Large intestine (tissue), 3 donors: ENCODE measurements at regions not wholly inside any gene's neighbourhood (a gene's known extent, or its start where the extent isn't known, plus 50 kb on each side); places are given as distances from the start of the nearest gene placed in this dataset.

Experiments
- DNase-seq, 2 donors: peaks; one replicate each; pipeline versions ENCODE4 v3.0.0 to v3.0.0-alpha.2; 2013
- H3K27ac ChIP-seq: one replicate; pipeline ENCODE4 v1.5.1; 2013; ENCODE audit warnings: low read length
- H3K27me3 ChIP-seq: 2 replicates; pipeline ENCODE4 v1.6.1; 2013; ENCODE audit warnings: low read length; ENCODE audit not compliant: control insufficient read depth, insufficient read depth
- H3K36me3 ChIP-seq: 2 replicates; pipeline ENCODE4 v1.6.1; 2013; ENCODE audit warnings: low read length; ENCODE audit not compliant: control insufficient read depth, insufficient read depth
- H3K4me1 ChIP-seq: one replicate; pipeline ENCODE4 v1.6.1; 2013; ENCODE audit warnings: low read length; ENCODE audit not compliant: control insufficient read depth, insufficient read depth
- H3K4me3 ChIP-seq: one replicate; pipeline ENCODE4 v1.5.1; 2013; ENCODE audit warnings: low read length
- H3K9me3 ChIP-seq: one replicate; pipeline ENCODE4 v1.6.1; 2013; ENCODE audit warnings: mild to moderate bottlenecking, low read depth, low read length, moderate library complexity; ENCODE audit not compliant: control insufficient read depth
- WGBS: methylation state at CpG from one replicate; pipeline ENCODE4 v1.1.5; 2013; ENCODE audit warnings: low lambda C conversion rate; ENCODE audit not compliant: insufficient coverage; 5-methylcytosine and 5-hydroxymethylcytosine counted together

DNA sequence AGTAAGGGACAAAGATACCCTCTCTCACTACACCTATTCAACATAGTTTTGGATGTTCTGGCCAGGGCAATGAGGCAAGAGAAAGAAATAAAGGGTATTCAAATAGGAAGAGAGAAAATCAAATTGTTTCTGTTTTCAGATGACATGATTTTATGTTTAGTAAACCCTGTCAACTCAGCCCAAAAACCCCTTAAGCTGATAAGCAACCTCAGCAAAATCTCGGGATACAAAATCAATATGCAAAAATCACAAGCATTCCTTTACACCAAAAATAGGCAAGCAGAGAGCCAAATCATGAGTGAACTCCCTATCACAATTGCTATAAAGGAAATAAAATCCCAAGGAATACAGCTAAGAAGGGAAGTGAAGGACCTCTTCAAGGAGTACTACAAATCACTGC lies 1130.7 kb upstream of the PIK3C3 start:
- Histone ChIP-seq H3K4me1 (no peaks in the 10 kb centered on the region), H3K4me3 (no peak overlapping the region), H3K27me3 (no peaks in the 10 kb centered on the region), H3K36me3 (no peaks in the 10 kb centered on the region), H3K9me3 (peaks cover 3% of the 10 kb centered on the region), H3K27ac (no peak overlapping the region)
- no peak for DNase-seq
- 100% methylated on average over 1 of the region's 1 CpG for WGBS

DNA sequence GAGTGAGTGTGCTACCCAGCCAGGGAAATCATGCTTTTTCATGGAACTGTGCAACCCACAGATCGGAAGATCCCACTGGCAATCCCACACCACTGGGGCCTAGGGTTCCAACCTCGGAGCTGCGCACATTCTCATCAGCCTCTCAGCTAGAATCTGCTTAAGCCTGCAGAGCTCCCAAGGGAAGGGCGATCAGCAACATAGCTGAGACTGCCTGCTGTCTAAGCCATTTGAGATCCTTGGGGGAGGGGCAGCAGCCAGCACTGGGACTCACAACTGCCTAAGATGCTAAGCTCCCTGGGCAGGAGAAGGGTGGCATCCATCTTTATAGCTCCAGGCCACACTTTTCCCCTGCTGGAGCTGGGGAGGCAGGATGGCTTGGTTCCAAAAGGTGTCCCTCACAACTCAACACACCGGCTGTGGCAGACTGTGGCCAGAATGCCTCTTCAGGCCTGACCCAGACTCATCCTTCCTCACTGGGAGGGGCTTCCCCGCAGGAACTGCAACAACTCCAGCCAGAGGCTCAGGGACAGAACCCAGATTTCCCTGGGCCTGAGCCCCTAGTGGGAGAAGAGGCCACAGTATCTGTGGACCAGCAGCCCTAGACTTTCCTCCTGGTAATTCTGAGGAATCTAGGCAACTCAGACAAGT lies 1133.3 kb upstream of the PIK3C3 start:
- no CpG with 5 or more reads among the region's 6 CpGs for WGBS

DNA sequence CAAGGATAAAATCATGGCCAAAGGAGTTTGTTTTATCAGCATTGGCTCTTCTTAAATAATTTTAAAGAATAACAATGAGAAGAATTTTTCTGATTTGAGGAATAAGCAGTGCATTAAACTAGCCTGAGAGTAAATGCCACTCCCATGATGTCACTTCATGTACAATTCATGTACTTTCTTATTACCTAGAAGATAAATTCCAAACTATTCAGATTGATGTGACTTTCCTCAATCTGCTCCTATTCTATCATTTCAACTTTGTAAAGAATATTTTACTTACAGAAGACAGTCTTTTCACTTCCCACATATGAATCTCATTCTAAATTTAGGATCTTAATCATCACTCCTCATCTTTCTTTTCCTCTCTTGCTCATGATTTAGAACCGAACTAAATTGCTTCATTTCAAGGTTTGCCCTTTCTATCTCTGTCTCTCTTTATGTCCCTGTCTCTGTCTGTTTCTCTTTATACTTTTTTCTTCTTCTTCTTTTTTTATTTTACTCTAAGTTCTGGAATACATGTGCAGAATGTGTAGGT lies 1142.0 kb upstream of the PIK3C3 start:
- H3K4me3 ChIP-seq: no peak overlapping the region
- no peaks in the 10 kb centered on the region for H3K27me3 ChIP-seq
- no peaks in the 10 kb centered on the region for H3K4me1 ChIP-seq
- no peak for DNase-seq
- H3K9me3 ChIP-seq: no peaks in the 10 kb centered on the region
- H3K27ac ChIP-seq: no peak overlapping the region
- no peaks in the 10 kb centered on the region for H3K36me3 ChIP-seq
- WGBS: 100% methylated on average over 1 of the region's 1 CpG

More for the DNA sequence above, 1133.3 kb upstream of the PIK3C3 start:
- no peak overlapping the region for H3K4me3 ChIP-seq
- no peak overlapping the region for H3K27ac ChIP-seq
- no peaks in the 10 kb centered on the region for H3K4me1 ChIP-seq
- H3K27me3 ChIP-seq: no peaks in the 10 kb centered on the region
- H3K36me3 ChIP-seq: no peaks in the 10 kb centered on the region
- peaks cover 3% of the 10 kb centered on the region for H3K9me3 ChIP-seq
- no peak for DNase-seq

DNA sequence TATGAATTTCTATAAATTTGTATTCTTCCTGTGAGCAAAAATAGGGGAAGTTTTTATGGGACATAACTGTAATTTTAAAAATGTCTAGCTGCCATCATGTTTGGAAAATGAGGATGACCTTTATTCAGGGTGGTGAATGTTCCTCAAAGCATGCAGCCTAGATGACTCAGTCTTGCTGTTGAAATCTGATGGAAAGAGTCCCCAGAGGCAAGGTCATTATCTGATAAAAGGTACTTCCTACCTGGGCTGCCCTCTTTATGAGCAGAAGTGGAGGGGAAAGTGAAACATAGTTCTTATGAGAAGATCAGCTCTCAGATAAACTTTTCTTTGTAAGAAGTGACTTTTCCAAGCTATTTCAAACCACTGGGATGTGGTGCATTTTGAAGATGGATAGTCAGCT lies 1144.7 kb upstream of the PIK3C3 start:
- no peaks in the 10 kb centered on the region for H3K4me1 ChIP-seq
- no peak for DNase-seq
- no peak overlapping the region for H3K27ac ChIP-seq
- H3K4me3 ChIP-seq: no peak overlapping the region
- no peaks in the 10 kb centered on the region for H3K27me3 ChIP-seq
- H3K9me3 ChIP-seq: no peaks in the 10 kb centered on the region
- H3K36me3 ChIP-seq: no peaks in the 10 kb centered on the region

DNA sequence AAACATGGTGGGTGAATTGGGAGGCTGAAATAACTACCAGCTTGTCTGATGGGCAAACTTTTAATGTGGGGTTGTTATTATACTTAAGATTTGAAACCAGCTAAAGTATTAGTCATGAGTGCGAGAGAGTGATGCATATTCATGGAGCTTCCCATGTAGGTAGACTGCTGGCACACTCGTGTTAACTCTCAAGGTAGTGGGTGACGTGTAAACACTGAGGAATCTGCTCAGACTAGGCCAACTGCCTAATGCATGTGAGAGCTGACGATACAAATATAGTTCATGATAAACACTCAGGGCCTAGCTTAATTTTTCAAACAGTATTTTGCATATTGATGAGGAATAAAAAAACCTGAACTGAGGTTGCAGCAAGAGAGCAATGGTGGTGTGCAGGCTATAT lies 1165.7 kb upstream of the PIK3C3 start:
- Histone ChIP-seq H3K9me3 (no peaks in the 10 kb centered on the region), H3K4me1 (no peaks in the 10 kb centered on the region), H3K4me3 (no peak overlapping the region), H3K27me3 (no peaks in the 10 kb centered on the region), H3K27ac (no peak overlapping the region), H3K36me3 (no peaks in the 10 kb centered on the region)
- no CpG with 5 or more reads among the region's 4 CpGs for WGBS
- no peak for DNase-seq

DNA sequence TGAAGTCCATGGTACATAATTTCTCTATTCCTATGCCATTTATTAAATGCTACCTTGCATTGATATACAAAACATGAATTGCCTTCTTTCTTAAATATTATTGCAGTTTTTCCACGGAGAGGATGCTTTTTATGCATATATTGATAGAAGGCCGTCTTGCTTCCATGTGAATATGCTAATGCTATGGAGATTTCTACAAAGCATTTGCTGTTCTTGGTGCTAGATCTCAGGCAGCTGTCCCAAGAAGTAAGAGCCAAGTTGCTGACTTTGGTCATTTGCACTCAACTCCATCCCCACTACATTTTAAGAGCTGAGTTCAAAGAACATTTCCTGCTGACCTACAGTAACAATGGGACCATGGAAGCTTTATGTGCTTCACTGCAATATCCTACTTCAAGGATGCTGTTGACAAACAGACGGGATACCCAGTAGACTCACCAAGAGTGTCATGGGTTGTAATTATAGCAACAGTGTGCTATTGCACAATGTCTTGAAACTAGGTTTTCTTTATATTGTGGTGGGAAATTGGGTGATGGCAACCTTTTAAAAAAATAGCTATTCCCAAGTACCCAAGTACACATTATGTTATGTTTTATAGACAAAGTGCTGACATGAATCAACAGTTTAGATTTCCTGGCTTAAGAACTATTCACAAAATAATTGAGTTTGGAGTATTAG lies 1172.4 kb upstream of the PIK3C3 start:
- Histone ChIP-seq H3K27ac (no peak overlapping the region), H3K36me3 (no peaks in the 10 kb centered on the region), H3K27me3 (no peaks in the 10 kb centered on the region), H3K4me1 (no peaks in the 10 kb centered on the region), H3K9me3 (no peaks in the 10 kb centered on the region), H3K4me3 (no peak overlapping the region)
- 83% methylated on average over 2 of the region's 3 CpGs for WGBS
- no peak for DNase-seq

DNA sequence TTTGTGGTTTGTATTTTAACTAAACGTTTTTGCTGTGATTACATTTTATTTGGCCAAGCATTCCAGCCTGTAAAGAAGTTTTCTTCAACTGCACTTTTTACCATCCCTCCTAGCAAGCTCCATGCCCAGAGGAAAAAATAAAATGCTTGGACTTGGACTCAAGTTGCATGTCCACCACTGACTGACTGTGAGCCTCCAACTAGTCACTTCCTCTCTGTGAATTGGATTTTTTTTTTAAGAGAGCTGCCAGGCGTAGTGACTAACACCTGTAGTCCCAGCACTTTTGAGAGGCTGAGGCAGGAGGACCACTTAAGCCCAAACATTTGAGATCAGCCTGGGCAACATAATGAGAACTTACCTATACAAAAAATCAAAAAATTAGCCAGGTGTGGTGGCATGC lies 1185.2 kb upstream of the PIK3C3 start:
- H3K9me3 ChIP-seq: no peaks in the 10 kb centered on the region
- no peaks in the 10 kb centered on the region for H3K36me3 ChIP-seq
- DNase-seq: no peak
- H3K4me1 ChIP-seq: no peaks in the 10 kb centered on the region
- H3K4me3 ChIP-seq: no peak overlapping the region
- WGBS: 67% methylated on average over 1 of the region's 2 CpGs
- no peak overlapping the region for H3K27ac ChIP-seq
- H3K27me3 ChIP-seq: no peaks in the 10 kb centered on the region

DNA sequence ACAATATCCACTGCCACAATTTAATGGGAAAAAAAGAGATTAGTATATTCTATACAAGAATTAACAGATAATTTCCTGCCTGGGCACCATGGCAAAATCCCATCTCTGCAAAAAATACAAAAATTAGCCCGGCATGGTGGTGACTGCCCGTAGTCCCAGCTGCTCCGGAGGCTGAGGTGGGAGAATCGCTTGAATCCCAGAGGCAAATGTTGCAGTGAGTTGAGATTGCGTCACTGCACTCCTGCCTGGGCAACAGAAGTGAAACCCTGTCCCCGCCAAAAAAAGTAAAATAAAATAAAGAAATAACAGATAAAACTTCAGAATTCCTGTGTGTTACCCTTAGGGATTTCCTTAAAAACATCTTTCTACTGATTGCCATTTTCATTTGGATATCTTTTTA lies 1194.8 kb upstream of the PIK3C3 start:
- no peak for DNase-seq
- no peaks in the 10 kb centered on the region for H3K9me3 ChIP-seq
- H3K4me1 ChIP-seq: no peaks in the 10 kb centered on the region
- no peaks in the 10 kb centered on the region for H3K36me3 ChIP-seq
- H3K27ac ChIP-seq: no peak overlapping the region
- no peak overlapping the region for H3K4me3 ChIP-seq
- WGBS: 100% methylated on average over 2 of the region's 6 CpGs
- no peaks in the 10 kb centered on the region for H3K27me3 ChIP-seq

DNA sequence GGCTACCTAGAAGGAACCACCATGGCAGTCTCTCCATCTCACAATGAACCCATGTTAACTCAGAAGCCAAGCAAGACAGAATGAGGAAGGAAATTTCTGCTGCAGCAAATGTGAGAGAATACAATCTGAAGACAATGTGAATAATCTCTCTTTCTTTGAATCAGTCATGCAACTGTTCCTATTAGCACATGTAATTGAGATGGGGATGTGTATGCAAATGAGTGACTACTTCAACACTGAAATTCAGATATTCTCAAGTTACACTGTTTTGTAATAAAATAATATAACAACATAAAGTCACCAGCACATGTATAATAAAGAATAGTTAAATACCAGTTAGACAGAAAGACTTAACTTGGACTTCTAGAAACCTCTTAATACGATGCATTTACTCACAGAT lies 1200.6 kb upstream of the PIK3C3 start:
- Histone ChIP-seq H3K36me3 (no peaks in the 10 kb centered on the region), H3K9me3 (no peaks in the 10 kb centered on the region), H3K27me3 (no peaks in the 10 kb centered on the region), H3K27ac (no peak overlapping the region), H3K4me1 (no peaks in the 10 kb centered on the region), H3K4me3 (no peak overlapping the region)
- no peak for DNase-seq
- WGBS: 100% methylated on average over 1 of the region's 1 CpG

DNA sequence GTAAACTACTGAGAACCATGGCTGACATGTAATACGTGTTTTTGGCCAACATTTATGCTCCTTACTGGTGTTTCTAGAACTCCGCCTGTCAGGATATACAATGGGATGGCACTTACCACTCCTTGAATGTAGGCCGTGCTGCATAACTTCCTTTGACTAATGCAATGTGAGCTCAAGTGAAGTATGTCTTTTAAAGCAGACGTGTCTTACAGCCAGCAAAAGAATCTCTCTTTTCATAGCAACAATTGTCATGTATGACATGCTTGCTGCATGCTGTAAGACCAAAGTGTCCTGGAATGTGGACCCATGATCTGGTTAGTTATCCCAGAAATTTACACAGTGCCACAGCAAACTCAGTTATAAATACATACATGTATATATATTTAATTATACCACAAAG lies 1202.7 kb upstream of the PIK3C3 start:
- WGBS: no CpG with 5 or more reads among the region's 4 CpGs
- H3K4me3 ChIP-seq: no peak overlapping the region
- H3K4me1 ChIP-seq: no peaks in the 10 kb centered on the region
- H3K9me3 ChIP-seq: no peaks in the 10 kb centered on the region
- DNase-seq: no peak
- H3K27ac ChIP-seq: no peak overlapping the region
- no peaks in the 10 kb centered on the region for H3K27me3 ChIP-seq
- no peaks in the 10 kb centered on the region for H3K36me3 ChIP-seq

DNA sequence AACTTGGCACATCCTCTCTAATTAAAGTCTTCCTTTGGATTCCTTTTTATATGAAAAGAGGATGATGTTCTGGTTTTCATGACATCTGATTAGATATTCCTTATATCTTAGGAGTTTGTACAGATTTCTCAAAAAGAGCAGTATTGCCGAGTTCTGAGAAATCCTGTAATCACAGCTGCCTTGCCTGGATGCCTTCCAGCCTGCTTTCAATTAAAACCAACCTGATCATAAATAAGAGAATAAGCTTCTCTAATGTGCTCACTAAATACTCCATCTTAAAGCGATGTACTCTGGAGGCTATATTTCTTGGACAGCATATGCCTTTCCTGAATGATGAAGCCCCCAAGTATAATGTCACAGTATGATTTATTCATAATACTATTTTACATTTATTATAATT lies 1203.8 kb upstream of the PIK3C3 start:
- no peaks in the 10 kb centered on the region for H3K4me1 ChIP-seq

More for the DNA sequence above, 1203.8 kb upstream of the PIK3C3 start:
- Histone ChIP-seq H3K36me3 (no peaks in the 10 kb centered on the region), H3K27me3 (no peaks in the 10 kb centered on the region), H3K4me3 (no peak overlapping the region), H3K9me3 (no peaks in the 10 kb centered on the region), H3K27ac (no peak overlapping the region)
- WGBS: 80% methylated on average over 1 of the region's 2 CpGs
- no peak for DNase-seq
